Osteocyte (in vitro differentiated cells): ENCODE measurements at regions not wholly inside any gene's neighbourhood (a gene's known extent, or its start where the extent isn't known, plus 50 kb on each side); places are given as distances from the start of the nearest gene placed in this dataset.

Experiments
- DNase-seq: peaks from one replicate; pipeline ENCODE4 v3.0.0; 2021; ENCODE audit warnings: mixed read lengths; ENCODE audit not compliant: unreplicated experiment; ENCODE audit errors: extremely low spot score
- H3K27ac Mint-ChIP-seq: one replicate; pipeline ENCODE4 v1.8.0; 2021; ENCODE audit warnings: mild to moderate bottlenecking, mixed read lengths; ENCODE audit not compliant: unreplicated experiment
- H3K27me3 Mint-ChIP-seq: one replicate; pipeline ENCODE4 v1.8.0; 2021; ENCODE audit warnings: mixed read lengths; ENCODE audit not compliant: unreplicated experiment
- H3K36me3 Mint-ChIP-seq: one replicate; pipeline ENCODE4 v1.8.0; 2021; ENCODE audit warnings: mixed read lengths; ENCODE audit not compliant: unreplicated experiment
- H3K4me1 Mint-ChIP-seq: one replicate; pipeline ENCODE4 v1.8.0; 2021; ENCODE audit warnings: mixed read lengths; ENCODE audit not compliant: unreplicated experiment
- H3K4me3 Mint-ChIP-seq: one replicate; pipeline ENCODE4 v1.8.0; 2021; ENCODE audit warnings: mild to moderate bottlenecking, moderate library complexity, mixed read lengths; ENCODE audit not compliant: unreplicated experiment
- H3K9me3 Mint-ChIP-seq: one replicate; pipeline ENCODE4 v1.8.0; 2021; ENCODE audit warnings: mixed read lengths; ENCODE audit not compliant: unreplicated experiment
- CTCF ChIP-seq: fragments of 200-600 bp; sonication (generic); IDR thresholded peaks from 2 replicates; pipeline ENCODE4 v1.5.0; 2021; ENCODE audit warnings: antibody characterized with exemption, mild to moderate bottlenecking, moderate library complexity

DNA sequence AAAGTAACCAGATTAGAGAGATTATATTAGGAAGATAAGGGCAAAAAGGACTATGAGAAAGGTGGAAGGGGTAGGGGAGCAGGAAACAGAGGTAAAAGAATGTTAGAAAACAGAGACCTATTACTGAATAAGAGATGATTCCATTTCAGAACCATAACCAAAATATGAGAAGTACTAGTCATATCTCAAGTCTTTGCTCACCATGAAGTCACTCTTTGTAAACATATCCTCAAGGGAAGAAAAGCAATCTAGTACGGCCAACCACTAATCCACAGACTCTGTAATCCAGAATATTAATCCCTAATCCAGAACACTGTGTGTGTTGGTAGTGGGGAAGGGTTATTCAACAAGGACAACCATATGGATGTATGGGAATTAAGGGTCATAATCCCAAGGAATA is 92.0 kb downstream of the CDCA7 start:
- no peaks in the 10 kb centered on the region for H3K9me3 Mint-ChIP-seq
- DNase-seq = no peak
- no peaks in the 10 kb centered on the region for H3K36me3 Mint-ChIP-seq

DNA sequence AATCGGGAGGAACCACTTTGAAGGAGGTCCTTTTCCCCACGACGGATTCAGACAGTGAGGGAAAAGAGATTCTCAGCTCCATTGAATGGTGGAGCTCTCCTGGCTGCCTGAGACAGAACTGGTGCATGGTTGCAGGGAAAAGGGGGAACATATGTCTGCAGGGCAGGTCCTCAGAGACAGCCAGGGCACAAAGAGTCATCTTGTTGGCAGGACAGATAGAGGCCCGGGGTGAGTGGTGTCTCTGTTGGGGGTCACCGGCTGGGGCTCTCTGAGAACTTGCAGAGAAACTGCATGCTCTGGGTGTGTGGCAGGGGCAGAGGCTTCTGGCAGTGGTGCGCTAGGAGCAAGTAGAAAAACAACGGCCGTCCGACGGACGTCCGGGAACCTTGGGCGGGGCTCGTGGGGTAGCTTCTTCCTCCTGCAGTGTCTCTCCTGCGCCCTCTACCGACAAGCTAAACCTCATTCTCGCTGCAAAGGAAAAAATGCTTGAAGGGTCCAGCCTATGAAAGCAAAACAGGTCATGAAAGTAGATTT is 94.3 kb downstream of the CDCA7 start:
- peak overlapping the region; percentile 64 for H3K27ac Mint-ChIP-seq
- peak; percentile 88 for DNase-seq
- peak overlapping the region; percentile 70 for H3K4me3 Mint-ChIP-seq
- H3K27me3 Mint-ChIP-seq = peaks cover 32% of the 10 kb centered on the region
- H3K36me3 Mint-ChIP-seq = no peaks in the 10 kb centered on the region
- TF ChIP-seq CTCF = peak; percentile 77
- H3K9me3 Mint-ChIP-seq = no peaks in the 10 kb centered on the region
- peaks cover 7% of the 10 kb centered on the region for H3K4me1 Mint-ChIP-seq

More for the DNA sequence above, 92.0 kb downstream of the CDCA7 start:
- Mint-ChIP-seq H3K4me1 (peaks cover 7% of the 10 kb centered on the region), H3K4me3 (no peak overlapping the region), H3K27me3 (peaks cover 27% of the 10 kb centered on the region), H3K27ac (no peak overlapping the region)
- TF ChIP-seq CTCF = no peak

GRCh38 chr2:173451118-173451517 is 96.4 kb downstream of the CDCA7 start:
- H3K4me1 Mint-ChIP-seq = peaks cover 7% of the 10 kb centered on the region
- peaks cover 32% of the 10 kb centered on the region for H3K27me3 Mint-ChIP-seq
- TF ChIP-seq CTCF = no peak

GRCh38 chr2:173451941-173452340 is 97.3 kb downstream of the CDCA7 start:
- H3K4me1 Mint-ChIP-seq = peaks cover 7% of the 10 kb centered on the region
- H3K27ac Mint-ChIP-seq = no peak overlapping the region
- no peak for DNase-seq
- no peak overlapping the region for H3K4me3 Mint-ChIP-seq
- no peaks in the 10 kb centered on the region for H3K9me3 Mint-ChIP-seq
- no peak for TF ChIP-seq CTCF
- H3K27me3 Mint-ChIP-seq = peaks cover 32% of the 10 kb centered on the region
- no peaks in the 10 kb centered on the region for H3K36me3 Mint-ChIP-seq

More at GRCh38 chr2:173451118-173451517, 96.4 kb downstream of the CDCA7 start:
- H3K36me3 Mint-ChIP-seq = no peaks in the 10 kb centered on the region
- H3K4me3 Mint-ChIP-seq = no peak overlapping the region
- DNase-seq = no peak
- no peak overlapping the region for H3K27ac Mint-ChIP-seq
- H3K9me3 Mint-ChIP-seq = no peaks in the 10 kb centered on the region

DNA sequence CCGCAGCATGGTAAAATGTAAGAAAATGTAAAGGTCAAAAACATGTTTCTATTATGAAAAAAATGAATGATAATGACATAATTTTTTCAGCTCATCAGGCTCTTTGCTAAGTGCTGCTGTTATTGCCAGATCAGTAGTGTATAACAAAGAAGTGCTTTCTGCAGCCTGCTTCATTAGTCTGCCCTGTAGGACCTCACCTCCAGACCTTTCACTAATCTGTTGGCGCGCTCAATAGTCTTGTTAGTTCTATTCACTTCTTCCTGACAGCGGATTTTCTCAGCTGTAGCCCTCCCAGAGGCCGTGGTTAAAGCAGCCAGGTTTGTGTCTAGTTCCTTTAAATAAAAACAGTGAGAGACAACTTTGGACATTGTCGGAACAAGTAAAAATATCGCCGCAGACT is 97.7 kb downstream of the CDCA7 start:
- no peak for TF ChIP-seq CTCF
- peaks cover 7% of the 10 kb centered on the region for H3K4me1 Mint-ChIP-seq
- no peak overlapping the region for H3K27ac Mint-ChIP-seq
- no peaks in the 10 kb centered on the region for H3K9me3 Mint-ChIP-seq
- no peaks in the 10 kb centered on the region for H3K36me3 Mint-ChIP-seq
- H3K27me3 Mint-ChIP-seq = peaks cover 32% of the 10 kb centered on the region
- DNase-seq = no peak
- no peak overlapping the region for H3K4me3 Mint-ChIP-seq
